B cell (primary cell): ENCODE measurements at regions not wholly inside any gene's neighbourhood (a gene's known extent, or its start where the extent isn't known, plus 50 kb on each side); places are given as distances from the start of the nearest gene placed in this dataset.

ENCODE experiments used
- EZH2 ChIP-seq: IDR thresholded peaks from 2 replicates; pipeline ENCODE4 v1.6.1; 2012; ENCODE audit warnings: borderline replicate concordance, low read depth, mild to moderate bottlenecking, moderate library complexity, low read length; ENCODE audit not compliant: insufficient read depth, poor library complexity, severe bottlenecking
- TF ChIP-seq, protein P1 (sequence below): fragments of 200-600 bp; IDR thresholded peaks from one replicate; pipeline ENCODE4 v1.8.0; 2022; ENCODE audit warnings: antibody characterized with exemption, mild to moderate bottlenecking

DNA sequence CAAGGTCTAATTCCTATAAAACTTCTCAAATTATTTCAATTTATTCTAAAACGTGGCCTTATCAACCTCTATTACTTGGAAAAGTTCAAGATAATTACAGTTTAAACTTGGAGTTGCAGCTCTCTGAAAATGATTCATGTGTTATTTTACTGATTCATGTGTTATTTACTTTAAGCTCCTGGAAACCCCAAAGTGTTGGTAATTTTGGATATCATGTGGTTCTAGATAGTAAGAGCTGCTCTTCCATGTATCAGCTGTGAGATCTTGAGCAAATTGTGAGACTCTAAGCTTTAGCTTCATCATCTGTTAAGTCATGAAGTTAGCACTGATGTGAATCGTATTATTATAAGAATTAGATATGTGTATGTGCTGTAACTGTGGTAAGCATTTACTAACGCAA lies 749.2 kb downstream of the TLE4 start:
- TF ChIP-seq, protein P1, sequence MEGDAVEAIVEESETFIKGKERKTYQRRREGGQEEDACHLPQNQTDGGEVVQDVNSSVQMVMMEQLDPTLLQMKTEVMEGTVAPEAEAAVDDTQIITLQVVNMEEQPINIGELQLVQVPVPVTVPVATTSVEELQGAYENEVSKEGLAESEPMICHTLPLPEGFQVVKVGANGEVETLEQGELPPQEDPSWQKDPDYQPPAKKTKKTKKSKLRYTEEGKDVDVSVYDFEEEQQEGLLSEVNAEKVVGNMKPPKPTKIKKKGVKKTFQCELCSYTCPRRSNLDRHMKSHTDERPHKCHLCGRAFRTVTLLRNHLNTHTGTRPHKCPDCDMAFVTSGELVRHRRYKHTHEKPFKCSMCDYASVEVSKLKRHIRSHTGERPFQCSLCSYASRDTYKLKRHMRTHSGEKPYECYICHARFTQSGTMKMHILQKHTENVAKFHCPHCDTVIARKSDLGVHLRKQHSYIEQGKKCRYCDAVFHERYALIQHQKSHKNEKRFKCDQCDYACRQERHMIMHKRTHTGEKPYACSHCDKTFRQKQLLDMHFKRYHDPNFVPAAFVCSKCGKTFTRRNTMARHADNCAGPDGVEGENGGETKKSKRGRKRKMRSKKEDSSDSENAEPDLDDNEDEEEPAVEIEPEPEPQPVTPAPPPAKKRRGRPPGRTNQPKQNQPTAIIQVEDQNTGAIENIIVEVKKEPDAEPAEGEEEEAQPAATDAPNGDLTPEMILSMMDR = no peak
- no peak for TF ChIP-seq EZH2
